Trophoblast cell (in vitro differentiated cells and primary cell): ENCODE measurements at regions not wholly inside any gene's neighbourhood (a gene's known extent, or its start where the extent isn't known, plus 50 kb on each side); places are given as distances from the start of the nearest gene placed in this dataset.
"Not testable (repeated sequence)": the region's sequence is repeated elsewhere in the genome, so short reads cannot be mapped to it uniquely, and the experiment has no call there.

Experiments used
- DNase-seq, 2 donors: peaks; one replicate each; pipeline ENCODE4 v3.0.0-alpha.2; 2016
- H2AFZ ChIP-seq: 2 replicates; pipeline ENCODE4 v1.6.1; 2013; ENCODE audit warnings: low read length, moderate library complexity, mild to moderate bottlenecking; ENCODE audit not compliant: insufficient read depth, poor library complexity
- H2AK5ac ChIP-seq: 2 replicates; pipeline ENCODE4 v1.6.1; 2013; ENCODE audit warnings: mild to moderate bottlenecking, low read length
- H2BK120ac ChIP-seq: 2 replicates; pipeline ENCODE4 v1.6.1; 2013; ENCODE audit warnings: low read length, mild to moderate bottlenecking, moderate library complexity; ENCODE audit not compliant: insufficient read depth, poor library complexity
- H2BK12ac ChIP-seq: 2 replicates; pipeline ENCODE4 v1.6.1; 2013; ENCODE audit warnings: mild to moderate bottlenecking, low read length, moderate library complexity
- H2BK5ac ChIP-seq: 2 replicates; pipeline ENCODE4 v1.6.1; 2013; ENCODE audit warnings: low read length, low read depth, moderate library complexity, mild to moderate bottlenecking; ENCODE audit not compliant: poor library complexity
- H3K14ac ChIP-seq: 2 replicates; pipeline ENCODE4 v1.6.1; 2013; ENCODE audit warnings: mild to moderate bottlenecking, low read length
- H3K18ac ChIP-seq: 2 replicates; pipeline ENCODE4 v1.6.1; 2013; ENCODE audit warnings: mild to moderate bottlenecking, low read length
- H3K23ac ChIP-seq: 2 replicates; pipeline ENCODE4 v1.6.1; 2013; ENCODE audit warnings: low read length
- H3K27ac ChIP-seq: 2 replicates; pipeline ENCODE4 v1.5.1; 2013; ENCODE audit warnings: low read depth, mild to moderate bottlenecking, inconsistent platforms, low read length, moderate library complexity
- H3K27me3 ChIP-seq: 2 replicates; pipeline ENCODE4 v1.6.1; 2013; ENCODE audit warnings: inconsistent platforms, mild to moderate bottlenecking, low read length, moderate library complexity; ENCODE audit not compliant: insufficient read depth
- H3K36me3 ChIP-seq, 2 experiments: 1 replicate in 1 of 2; 2 replicates in 1 of 2; pipeline ENCODE4 v1.6.1; 2013; ENCODE audit warnings: low read length in 2 of 2, mild to moderate bottlenecking in 2 of 2, moderate library complexity in 1 of 2; ENCODE audit not compliant: insufficient read depth in 2 of 2, control insufficient read depth in 1 of 2
- H3K4ac ChIP-seq: 2 replicates; pipeline ENCODE4 v1.6.1; 2013; ENCODE audit warnings: low read depth, mild to moderate bottlenecking, low read length, moderate library complexity
- H3K4me1 ChIP-seq, 2 experiments: 1 replicate in 1 of 2; 2 replicates in 1 of 2; pipeline ENCODE4 v1.6.1; 2013; ENCODE audit warnings: low read length in 2 of 2, mild to moderate bottlenecking in 2 of 2, moderate library complexity in 1 of 2; ENCODE audit not compliant: insufficient read depth in 2 of 2, control insufficient read depth in 1 of 2
- H3K4me2 ChIP-seq: 2 replicates; pipeline ENCODE4 v1.6.1; 2013; ENCODE audit warnings: inconsistent platforms, mild to moderate bottlenecking, low read length, moderate library complexity
- H3K4me3 ChIP-seq: 2 replicates; pipeline ENCODE4 v1.5.1; 2013; ENCODE audit warnings: mild to moderate bottlenecking, low read depth, low read length, inconsistent platforms
- H3K79me1 ChIP-seq: one replicate; pipeline ENCODE4 v1.6.1; 2013; ENCODE audit warnings: low read length
- H3K79me2 ChIP-seq: 2 replicates; pipeline ENCODE4 v1.6.1; 2013; ENCODE audit warnings: low read length, mild to moderate bottlenecking; ENCODE audit not compliant: control insufficient read depth, insufficient read depth, poor library complexity
- H3K9ac ChIP-seq: 2 replicates; pipeline ENCODE4 v1.6.1; 2013; ENCODE audit warnings: mild to moderate bottlenecking, low read length
- H3K9me3 ChIP-seq: 2 replicates; pipeline ENCODE4 v1.6.1; 2013; ENCODE audit warnings: low read depth, mild to moderate bottlenecking, control low read depth, inconsistent platforms, low read length; ENCODE audit not compliant: insufficient read depth
- H4K12ac ChIP-seq: 2 replicates; pipeline ENCODE4 v1.6.1; 2013; ENCODE audit warnings: low read depth, mild to moderate bottlenecking, low read length, moderate library complexity
- H4K8ac ChIP-seq: 2 replicates; pipeline ENCODE4 v1.6.1; 2013; ENCODE audit warnings: low read depth, mild to moderate bottlenecking, low read length, moderate library complexity
- H4K91ac ChIP-seq: one replicate; pipeline ENCODE4 v1.6.1; 2013; ENCODE audit warnings: low read depth, mild to moderate bottlenecking, low read length, moderate library complexity
- WGBS: extraction: QIAGEN DNeasy Blood & Tissue Kit; methylation state at CpG from one replicate; pipeline ENCODE4 v1.1.7; 2013; ENCODE audit warnings: missing lambda C conversion rate; ENCODE audit not compliant: insufficient read length, insufficient coverage; ENCODE audit errors: extremely low coverage; 5-methylcytosine and 5-hydroxymethylcytosine counted together

- not testable (repeated sequence) for H2BK12ac ChIP-seq, H3K9ac ChIP-seq, H3K79me2 ChIP-seq, H4K91ac ChIP-seq, H2BK5ac ChIP-seq, H2BK120ac ChIP-seq, H4K12ac ChIP-seq, H3K4me3 ChIP-seq, H3K23ac ChIP-seq, H2AK5ac ChIP-seq, DNase-seq, H3K14ac ChIP-seq, H3K18ac ChIP-seq, H3K79me1 ChIP-seq, H3K27me3 ChIP-seq, H3K4me1 ChIP-seq, H4K8ac ChIP-seq, H3K4ac ChIP-seq, H3K27ac ChIP-seq, H2AFZ ChIP-seq, H3K36me3 ChIP-seq, H3K9me3 ChIP-seq, H3K4me2 ChIP-seq
- no CpG with 5 or more reads among the region's 2 CpGs for WGBS
Observed at GRCh38 chr6:14242912-14243311, 125.3 kb downstream of the CD83 start.

- no peak overlapping the region for H2AK5ac ChIP-seq
- no peak overlapping the region for H3K4ac ChIP-seq
- no peaks in the 10 kb centered on the region for H3K9me3 ChIP-seq
- H3K9ac ChIP-seq: no peak overlapping the region
- no peaks in the 10 kb centered on the region for H3K79me2 ChIP-seq
- H3K18ac ChIP-seq: no peak overlapping the region
- no peak overlapping the region for H3K27ac ChIP-seq
- no CpG with 5 or more reads among the region's 5 CpGs for WGBS
- no peaks in the 10 kb centered on the region for H3K79me1 ChIP-seq
- no peak overlapping the region for H2BK12ac ChIP-seq
- no peak overlapping the region for H2AFZ ChIP-seq
- no peak overlapping the region for H3K14ac ChIP-seq
- H3K4me3 ChIP-seq: no peak overlapping the region
- H3K27me3 ChIP-seq: no peaks in the 10 kb centered on the region
- no peaks in the 10 kb centered on the region for H3K4me1 ChIP-seq
- no peak overlapping the region for H3K23ac ChIP-seq
- no peak overlapping the region for H4K91ac ChIP-seq
- DNase-seq: no peak
- H3K4me2 ChIP-seq: no peak overlapping the region
- no peak overlapping the region for H4K8ac ChIP-seq
- no peak overlapping the region for H2BK5ac ChIP-seq
- no peak overlapping the region for H4K12ac ChIP-seq
- H2BK120ac ChIP-seq: no peak overlapping the region
- H3K36me3 ChIP-seq: no peaks in the 10 kb centered on the region
Observed at GRCh38 chr6:14243597-14243996, 126.0 kb downstream of the CD83 start.

GRCh38 chr6:14246876-14247275, 129.3 kb downstream of the CD83 start:
- Histone ChIP-seq H3K9me3 (no peaks in the 10 kb centered on the region), H4K91ac (no peak overlapping the region), H3K79me1 (no peaks in the 10 kb centered on the region), H3K9ac (no peak overlapping the region), H3K27ac (no peak overlapping the region), H3K27me3 (no peaks in the 10 kb centered on the region), H3K4me3 (no peak overlapping the region), H2BK5ac (no peak overlapping the region), H2BK120ac (no peak overlapping the region), H3K79me2 (no peaks in the 10 kb centered on the region), H3K23ac (no peak overlapping the region), H2AFZ (no peak overlapping the region), H3K14ac (no peak overlapping the region), H3K18ac (no peak overlapping the region), H4K12ac (no peak overlapping the region), H3K4ac (no peak overlapping the region), H2BK12ac (no peak overlapping the region), H2AK5ac (no peak overlapping the region), H3K36me3 (no peaks in the 10 kb centered on the region), H4K8ac (no peak overlapping the region), H3K4me1 (no peaks in the 10 kb centered on the region), H3K4me2 (no peak overlapping the region)
- WGBS: no CpG with 5 or more reads among the region's 3 CpGs
- no peak for DNase-seq

GRCh38 chr6:14250573-14250972, 133.0 kb downstream of the CD83 start:
- DNase-seq: no peak
- H4K8ac ChIP-seq: no peak overlapping the region
- no peak overlapping the region for H3K14ac ChIP-seq
- no peak overlapping the region for H2AK5ac ChIP-seq
- H3K9ac ChIP-seq: no peak overlapping the region
- H2AFZ ChIP-seq: no peak overlapping the region
- H3K9me3 ChIP-seq: no peaks in the 10 kb centered on the region
- H3K27ac ChIP-seq: no peak overlapping the region
- WGBS: no CpG with 5 or more reads among the region's 4 CpGs
- H3K36me3 ChIP-seq: no peaks in the 10 kb centered on the region
- no peak overlapping the region for H3K18ac ChIP-seq
- H3K79me2 ChIP-seq: no peaks in the 10 kb centered on the region
- no peaks in the 10 kb centered on the region for H3K4me1 ChIP-seq
- no peak overlapping the region for H3K23ac ChIP-seq
- H3K4me2 ChIP-seq: no peak overlapping the region
- no peaks in the 10 kb centered on the region for H3K79me1 ChIP-seq
- no peaks in the 10 kb centered on the region for H3K27me3 ChIP-seq
- H4K91ac ChIP-seq: no peak overlapping the region
- no peak overlapping the region for H4K12ac ChIP-seq
- no peak overlapping the region for H3K4ac ChIP-seq
- no peak overlapping the region for H3K4me3 ChIP-seq
- H2BK120ac ChIP-seq: no peak overlapping the region
- no peak overlapping the region for H2BK5ac ChIP-seq
- H2BK12ac ChIP-seq: no peak overlapping the region
